Stomach (tissue), 8 donors: ENCODE measurements at regions not wholly inside any gene's neighbourhood (a gene's known extent, or its start where the extent isn't known, plus 50 kb on each side); places are given as distances from the start of the nearest gene placed in this dataset.

Source experiments
- DNase-seq, 2 donors: peaks; one replicate each; pipeline versions ENCODE4 v3.0.0 to v3.0.0-alpha.2; 2013 to 2019
- H3K27ac ChIP-seq, 5 donors: fragments of 200-600 bp in 4 of 5; sonication (generic) in 4 of 5; one replicate each; pipeline ENCODE4 v1.5.1; 2013 to 2019; ENCODE audit warnings: mild to moderate bottlenecking in 1 of 5, moderate library complexity in 1 of 5
- H3K27me3 ChIP-seq, 3 donors: fragments of 200-600 bp; sonication (generic); one replicate each; pipeline ENCODE4 v1.5.1; 2017 to 2019; ENCODE audit warnings: mixed run types in 1 of 3
- H3K36me3 ChIP-seq, 4 donors: fragments of 200-600 bp; sonication (generic); 1 replicate in 3 of 4; 2 replicates in 1 of 4; pipeline ENCODE4 v1.5.1; 2016 to 2019
- H3K4me1 ChIP-seq, 4 donors: fragments of 200-600 bp; sonication (generic); one replicate each; pipeline ENCODE4 v1.5.1; 2016 to 2019
- H3K4me3 ChIP-seq, 4 donors: fragments of 200-600 bp; sonication (generic) in 3 of 4; one replicate each; pipeline ENCODE4 v1.5.1; 2016 to 2019; ENCODE audit warnings: mild to moderate bottlenecking in 1 of 4
- H3K9me3 ChIP-seq, 4 donors: fragments of 200-600 bp; sonication (generic); one replicate each; pipeline ENCODE4 v1.5.1; 2016 to 2019
- EP300 ChIP-seq: sonication (generic); formaldehyde crosslinking; IDR thresholded peaks from one replicate; pipeline ENCODE4 v1.6.1; 2017; ENCODE audit warnings: antibody characterized with exemption
- POLR2A ChIP-seq, 4 donors: fragments of 450-650 bp; IDR thresholded peaks; one replicate each; pipeline ENCODE4 v1.6.1; 2016; ENCODE audit warnings: antibody characterized with exemption in 4 of 4, control low read depth in 2 of 4, mild to moderate bottlenecking in 1 of 4, moderate library complexity in 1 of 4
- POLR2AphosphoS5 ChIP-seq, 3 donors: sonication (generic); formaldehyde crosslinking; IDR thresholded peaks; one replicate each; pipeline ENCODE4 v1.6.1; 2016; ENCODE audit warnings: antibody characterized with exemption in 3 of 3
- WGBS, 5 donors: extraction: QIAGEN DNeasy Blood & Tissue Kit in 3 of 5; methylation state at CpG; one replicate each; pipeline versions ENCODE4 v1.1.5 to v1.1.7; 2013 to 2018; 5-methylcytosine and 5-hydroxymethylcytosine counted together
- intact Hi-C: fragments of 100-400 bp; cut with DNase I; formaldehyde crosslinking; loops from one replicate; pipeline ENCODE4 v1.15.1; 2023; ENCODE audit warnings: low total_unique reads
- TF ChIP-seq, protein P1 (sequence below), 7 experiments: fragments of 450-650 bp in 4 of 7; fragments of 200-600 bp in 3 of 7; sonication (generic) in 3 of 7; IDR thresholded peaks; one replicate each; pipeline ENCODE4 v1.5.1; 2016 to 2019; ENCODE audit warnings: antibody characterized with exemption in 7 of 7, control low read depth in 2 of 7, mild to moderate bottlenecking in 1 of 7
- donor health status: healthy with polysubstance abuse.
- donor health status: Bipolar disorder and iron deficiency.
- donor health status: healthy.

DNA sequence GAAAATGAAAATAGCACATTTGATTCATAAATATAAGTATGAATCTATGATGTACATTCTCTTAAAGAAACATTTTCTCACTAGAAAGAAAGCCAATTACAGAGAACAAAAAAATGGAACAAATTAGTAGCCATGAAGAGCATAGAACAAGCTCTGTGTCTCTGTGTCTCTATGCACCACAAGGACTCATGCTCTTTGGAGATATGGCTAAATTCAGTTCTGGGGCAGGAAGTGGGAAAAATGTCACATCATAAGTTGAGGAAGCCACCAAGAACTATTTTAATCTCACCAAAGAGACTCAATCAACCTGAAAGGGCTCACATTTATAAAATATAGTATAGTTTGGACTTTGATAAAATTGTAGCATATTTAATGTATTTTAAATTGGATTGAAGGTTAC, 1259.8 kb upstream of the GJE1 start:
- no peak overlapping the region for H3K4me3 ChIP-seq
- no peak overlapping the region for H3K27ac ChIP-seq
- DNase-seq = no peak
- H3K4me1 ChIP-seq = no peaks in the 10 kb centered on the region
- peaks cover 0 to 3% (median 0%) of the 10 kb centered on the region in 4 donors for H3K9me3 ChIP-seq
- intact Hi-C loops = no loop called here
- H3K27me3 ChIP-seq = no peaks in the 10 kb centered on the region
- TF ChIP-seq POLR2AphosphoS5 (IDR thresholded peaks at IDR 0.05) = no peak
- no peaks in the 10 kb centered on the region for H3K36me3 ChIP-seq

DNA sequence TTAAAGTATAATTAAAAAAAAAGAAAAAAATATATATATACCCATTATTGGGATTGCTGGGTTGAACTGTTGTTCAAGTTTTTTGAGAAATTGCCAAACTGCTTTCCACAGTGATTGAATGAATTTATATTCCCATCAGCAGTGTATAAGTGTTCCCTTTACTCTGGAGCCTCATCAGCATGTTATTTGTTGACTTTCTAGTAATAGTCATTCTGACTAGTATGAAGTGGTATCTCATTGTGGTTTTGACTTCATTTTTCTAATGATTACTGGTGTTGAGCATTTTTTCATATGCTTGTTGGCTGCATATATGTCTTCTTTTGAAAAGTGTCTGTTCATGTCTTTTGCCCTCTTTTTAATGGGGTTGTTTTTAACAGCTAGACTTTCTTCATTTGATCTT, 1260.8 kb upstream of the GJE1 start:
- H3K27ac ChIP-seq = no peak overlapping the region
- H3K4me3 ChIP-seq = no peak overlapping the region
- no peaks in the 10 kb centered on the region for H3K27me3 ChIP-seq
- no peak for DNase-seq
- no peaks in the 10 kb centered on the region for H3K4me1 ChIP-seq
- H3K36me3 ChIP-seq = no peaks in the 10 kb centered on the region
- intact Hi-C loops = no loop called here
- TF ChIP-seq POLR2AphosphoS5 (IDR thresholded peaks at IDR 0.05) (no peak), POLR2A (IDR thresholded peaks at IDR 0.05) (no peak), EP300 (no peak)
- TF ChIP-seq, protein P1, sequence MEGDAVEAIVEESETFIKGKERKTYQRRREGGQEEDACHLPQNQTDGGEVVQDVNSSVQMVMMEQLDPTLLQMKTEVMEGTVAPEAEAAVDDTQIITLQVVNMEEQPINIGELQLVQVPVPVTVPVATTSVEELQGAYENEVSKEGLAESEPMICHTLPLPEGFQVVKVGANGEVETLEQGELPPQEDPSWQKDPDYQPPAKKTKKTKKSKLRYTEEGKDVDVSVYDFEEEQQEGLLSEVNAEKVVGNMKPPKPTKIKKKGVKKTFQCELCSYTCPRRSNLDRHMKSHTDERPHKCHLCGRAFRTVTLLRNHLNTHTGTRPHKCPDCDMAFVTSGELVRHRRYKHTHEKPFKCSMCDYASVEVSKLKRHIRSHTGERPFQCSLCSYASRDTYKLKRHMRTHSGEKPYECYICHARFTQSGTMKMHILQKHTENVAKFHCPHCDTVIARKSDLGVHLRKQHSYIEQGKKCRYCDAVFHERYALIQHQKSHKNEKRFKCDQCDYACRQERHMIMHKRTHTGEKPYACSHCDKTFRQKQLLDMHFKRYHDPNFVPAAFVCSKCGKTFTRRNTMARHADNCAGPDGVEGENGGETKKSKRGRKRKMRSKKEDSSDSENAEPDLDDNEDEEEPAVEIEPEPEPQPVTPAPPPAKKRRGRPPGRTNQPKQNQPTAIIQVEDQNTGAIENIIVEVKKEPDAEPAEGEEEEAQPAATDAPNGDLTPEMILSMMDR (IDR thresholded peaks at IDR 0.05) = no peak
- H3K9me3 ChIP-seq = peaks cover 0 to 3% (median 0%) of the 10 kb centered on the region in 4 donors

DNA sequence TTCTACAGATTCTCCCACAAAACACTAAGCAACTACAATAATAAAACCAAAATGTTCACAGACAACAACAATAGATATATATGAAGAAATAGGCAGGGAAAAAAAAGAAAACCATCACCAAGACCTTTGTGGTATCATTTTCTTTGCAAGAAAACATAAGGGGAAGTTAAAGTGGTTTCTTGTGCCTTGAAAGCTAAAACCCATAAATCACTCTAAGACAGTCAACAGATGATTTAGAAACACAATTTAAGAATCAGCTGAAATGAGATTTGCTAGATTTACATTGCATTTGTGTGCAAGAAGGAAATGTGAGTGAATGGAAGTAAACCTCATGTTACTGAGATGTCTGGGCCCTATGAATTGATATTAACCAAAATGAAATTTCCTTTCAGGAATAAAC, 1265.4 kb upstream of the GJE1 start:
- Histone ChIP-seq H3K4me1 (no peaks in the 10 kb centered on the region), H3K9me3 (peaks cover 0 to 3% (median 0%) of the 10 kb centered on the region in 4 donors), H3K27me3 (no peaks in the 10 kb centered on the region), H3K27ac (no peak overlapping the region), H3K36me3 (no peaks in the 10 kb centered on the region), H3K4me3 (no peak overlapping the region)
- intact Hi-C loops = no loop called here
- TF ChIP-seq POLR2AphosphoS5 (IDR thresholded peaks at IDR 0.05) (no peak), EP300 (no peak), POLR2A (IDR thresholded peaks at IDR 0.05) (no peak)
- TF ChIP-seq, protein P1 (IDR thresholded peaks at IDR 0.05) = no peak
- no peak for DNase-seq

DNA sequence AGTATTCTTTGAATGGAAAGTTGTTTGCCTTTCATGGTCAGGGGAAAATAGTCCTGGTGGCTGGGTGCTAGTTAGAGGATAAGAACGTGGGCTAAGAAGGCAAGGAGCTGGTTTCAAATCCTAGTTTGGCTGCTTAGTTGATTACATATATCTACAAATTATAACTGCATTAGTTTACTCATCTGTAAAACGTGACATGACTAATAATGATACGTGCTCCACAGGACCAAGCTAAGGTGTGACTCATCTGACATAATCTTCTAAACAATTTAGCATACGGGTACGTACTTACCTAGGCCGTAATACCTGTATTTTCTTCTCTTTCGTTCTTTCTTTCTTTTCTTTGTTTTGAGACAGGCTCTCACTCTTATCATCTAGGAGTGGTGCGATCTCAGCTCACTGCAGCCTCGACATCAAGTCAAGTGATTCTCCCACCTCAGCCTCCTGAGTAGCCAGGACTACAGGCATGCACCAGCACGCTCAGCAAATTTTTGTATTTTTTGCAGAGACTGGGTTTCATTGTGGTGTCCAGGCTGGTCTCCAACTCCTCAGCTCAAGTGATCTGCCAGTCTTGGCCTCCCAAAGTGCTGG, 1274.2 kb upstream of the GJE1 start:
- no peak for DNase-seq
- H3K4me3 ChIP-seq = no peak overlapping the region
- TF ChIP-seq POLR2AphosphoS5 (IDR thresholded peaks at IDR 0.05) (no peak), EP300 (no peak), POLR2A (IDR thresholded peaks at IDR 0.05) (no peak)
- TF ChIP-seq, protein P1 (IDR thresholded peaks at IDR 0.05) = no peak
- H3K27me3 ChIP-seq = no peaks in the 10 kb centered on the region
- peak overlapping the region in 4 of 5 donors; percentile 11 to 57 (median 37) for H3K27ac ChIP-seq
- WGBS, 5 donors = 66 to 79% (median 75%) methylated on average over 10 of the region's 10 CpGs
- H3K36me3 ChIP-seq = no peaks in the 10 kb centered on the region
- H3K4me1 ChIP-seq = peaks cover 0 to 14% (median 6%) of the 10 kb centered on the region in 4 donors
- no peaks in the 10 kb centered on the region for H3K9me3 ChIP-seq
- intact Hi-C loops = no loop called here

DNA sequence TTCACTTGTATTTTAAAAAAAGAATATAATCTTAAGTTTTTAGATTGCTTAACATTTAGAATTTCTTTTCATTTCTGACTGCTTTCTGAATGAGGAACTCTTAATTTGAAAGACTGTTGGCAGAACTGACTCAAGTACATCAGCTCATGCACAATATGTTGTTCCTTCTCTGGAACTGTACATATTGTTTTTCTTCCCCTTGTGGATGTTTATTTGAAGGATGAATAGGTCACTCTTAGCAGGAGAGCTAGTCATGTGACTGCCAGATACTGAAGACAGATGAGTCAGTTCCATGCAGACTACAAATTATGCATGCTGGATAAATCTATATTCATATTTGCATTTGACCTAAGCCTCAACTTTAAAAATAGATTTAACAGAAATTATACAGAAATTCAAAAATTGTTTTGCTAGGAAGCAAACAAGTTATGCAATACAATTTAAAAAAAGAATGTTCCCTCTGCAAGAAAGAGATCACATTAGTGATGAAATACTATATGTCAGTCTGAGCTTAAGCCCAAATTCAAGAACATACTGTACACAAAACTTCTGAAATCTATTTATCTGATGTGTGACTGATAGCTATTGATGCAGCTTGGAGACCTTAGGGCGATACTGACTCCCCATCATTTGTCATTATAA, 1274.9 kb upstream of the GJE1 start:
- Histone ChIP-seq H3K9me3 (no peaks in the 10 kb centered on the region), H3K27ac (peak overlapping the region in 4 of 5 donors; percentile 11 to 57 (median 37)), H3K27me3 (no peaks in the 10 kb centered on the region), H3K4me1 (peaks cover 0 to 14% (median 6%) of the 10 kb centered on the region in 4 donors), H3K36me3 (no peaks in the 10 kb centered on the region), H3K4me3 (no peak overlapping the region)
- intact Hi-C loops = no loop called here
- WGBS, 5 donors = 58 to 73% (median 65%) methylated on average over 1 of the region's 1 CpG
- peak in 1 of 2 donors; percentile 48 for DNase-seq
- TF ChIP-seq POLR2AphosphoS5 (IDR thresholded peaks at IDR 0.05) (peak; percentile 44 to 69 (median 62)), EP300 (no peak)
